Progenitor cell of endocrine pancreas (in vitro differentiated cells): ENCODE measurements at regions not wholly inside any gene's neighbourhood (a gene's known extent, or its start where the extent isn't known, plus 50 kb on each side); places are given as distances from the start of the nearest gene placed in this dataset.

Experiments
- DNase-seq: peaks from one replicate; pipeline ENCODE4 v3.0.0; 2021; ENCODE audit warnings: low spot score; ENCODE audit not compliant: unreplicated experiment
- H3K27ac Mint-ChIP-seq: 2 replicates; pipeline ENCODE4 v1.8.0; 2021; ENCODE audit warnings: mild to moderate bottlenecking, moderate library complexity, mixed read lengths
- H3K27me3 Mint-ChIP-seq: 2 replicates; pipeline ENCODE4 v1.8.0; 2021; ENCODE audit warnings: mixed read lengths
- H3K36me3 Mint-ChIP-seq: 2 replicates; pipeline ENCODE4 v1.8.0; 2022; ENCODE audit warnings: mixed read lengths; ENCODE audit not compliant: insufficient read depth
- H3K4me1 Mint-ChIP-seq: 2 replicates; pipeline ENCODE4 v1.8.0; 2021; ENCODE audit warnings: low read depth, mixed read lengths
- H3K4me3 Mint-ChIP-seq: 2 replicates; pipeline ENCODE4 v1.8.0; 2021; ENCODE audit warnings: low read depth, mild to moderate bottlenecking, moderate library complexity, mixed read lengths
- H3K9me3 Mint-ChIP-seq: 2 replicates; pipeline ENCODE4 v1.8.0; 2021; ENCODE audit warnings: low read depth, mixed read lengths
- CTCF ChIP-seq: fragments of 200-600 bp; sonication (generic); IDR thresholded peaks from one replicate; pipeline ENCODE4 v1.5.0; 2021; ENCODE audit warnings: antibody characterized with exemption, mild to moderate bottlenecking; ENCODE audit not compliant: unreplicated experiment

DNA sequence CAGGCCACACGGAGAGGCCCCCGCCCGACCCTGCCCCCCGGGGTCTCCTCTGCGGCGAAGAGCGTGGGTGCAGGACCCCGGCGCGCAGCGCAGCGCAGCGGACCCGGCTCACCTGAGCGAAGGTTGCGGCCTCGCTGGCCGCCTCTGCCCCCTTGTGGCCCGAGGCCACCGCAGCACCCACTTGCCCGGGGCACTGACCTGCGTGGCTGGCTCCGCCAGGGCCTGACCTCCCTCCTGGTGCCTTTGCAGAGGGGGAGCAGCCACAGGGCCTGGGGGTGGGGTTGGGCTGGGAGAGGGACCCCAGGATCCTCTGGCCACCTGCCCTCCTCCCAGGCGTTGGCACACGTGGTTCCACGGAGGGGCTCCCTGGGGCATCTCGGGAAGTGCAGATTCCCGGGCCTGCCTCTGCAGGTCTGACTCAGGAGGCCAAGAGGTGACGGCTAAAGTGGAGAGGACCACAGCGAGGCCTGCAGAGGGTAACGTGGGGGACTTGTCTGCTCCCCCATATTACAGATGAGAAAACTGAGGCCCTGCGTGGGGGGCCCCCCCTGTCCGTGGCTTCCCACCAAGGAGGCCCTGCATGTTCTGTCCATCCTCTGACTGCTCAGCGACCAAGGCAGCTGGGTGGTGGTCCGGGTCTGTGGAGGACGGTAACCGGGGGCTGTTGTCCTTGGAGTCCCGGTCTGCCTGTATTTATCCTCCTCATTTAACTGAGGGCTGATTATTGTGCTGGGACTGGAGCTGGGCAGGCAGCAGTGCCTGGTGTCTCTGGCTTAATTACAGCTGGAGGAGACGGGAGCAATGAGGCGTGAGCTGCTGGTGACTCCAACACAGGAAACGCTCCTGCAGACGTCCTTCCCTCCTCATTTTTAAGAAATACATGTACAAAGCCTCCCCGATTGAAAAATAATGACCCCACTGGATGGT, 67.9 kb upstream of the BEGAIN start:
- Mint-ChIP-seq H3K4me3 (no peak overlapping the region), H3K27ac (no peak overlapping the region), H3K27me3 (peaks cover 29% of the 10 kb centered on the region), H3K9me3 (no peaks in the 10 kb centered on the region), H3K36me3 (no peaks in the 10 kb centered on the region), H3K4me1 (no peaks in the 10 kb centered on the region)
- TF ChIP-seq CTCF = peak; percentile 87
- DNase-seq = peak; percentile 55

DNA sequence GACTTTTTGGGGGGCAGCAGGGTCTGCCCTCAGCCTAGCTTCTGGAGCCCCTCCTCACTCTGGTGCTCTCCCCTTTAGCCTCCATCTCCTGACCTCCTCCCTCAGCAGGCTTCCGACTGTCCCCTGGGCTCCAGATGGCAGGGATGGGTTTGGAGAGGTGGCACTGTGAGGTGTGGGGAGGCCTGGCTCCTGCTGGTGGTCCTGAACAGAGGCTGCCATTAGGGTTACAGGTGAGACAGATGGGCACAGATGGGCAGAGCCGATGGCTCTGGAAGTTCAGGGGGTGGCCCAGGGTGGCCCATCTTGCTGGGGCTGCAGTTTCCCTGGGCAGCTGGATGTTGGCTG, 68.5 kb upstream of the BEGAIN start:
- peak overlapping the region; percentile 38 for H3K27ac Mint-ChIP-seq
- H3K4me1 Mint-ChIP-seq = no peaks in the 10 kb centered on the region
- DNase-seq = no peak
- H3K9me3 Mint-ChIP-seq = no peaks in the 10 kb centered on the region
- TF ChIP-seq CTCF = no peak
- H3K36me3 Mint-ChIP-seq = no peaks in the 10 kb centered on the region
- H3K27me3 Mint-ChIP-seq = peaks cover 27% of the 10 kb centered on the region
- H3K4me3 Mint-ChIP-seq = no peak overlapping the region

DNA sequence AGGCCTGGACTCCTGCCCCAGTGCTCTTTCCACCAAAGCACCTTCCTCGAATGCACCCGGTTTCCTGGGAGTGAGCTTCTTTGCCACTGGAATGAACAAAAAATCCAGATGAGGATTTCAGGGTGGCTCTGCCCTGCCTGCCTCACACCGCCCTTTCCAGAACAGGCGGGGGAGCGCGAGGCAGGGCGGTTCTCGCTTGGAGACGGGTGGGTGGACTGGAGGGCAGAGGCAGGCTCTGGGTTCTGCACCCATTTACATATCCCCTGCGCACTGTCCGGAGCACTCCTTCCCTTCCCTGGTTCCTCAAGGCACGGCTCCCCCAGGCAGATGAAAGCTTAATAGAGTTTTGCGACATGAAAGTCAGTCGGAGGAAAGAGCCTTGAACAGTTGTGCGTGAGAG, 69.7 kb upstream of the DLK1 start:
- TF ChIP-seq CTCF = no peak
- Mint-ChIP-seq H3K4me3 (no peak overlapping the region), H3K36me3 (no peaks in the 10 kb centered on the region), H3K4me1 (no peaks in the 10 kb centered on the region), H3K27me3 (peaks cover 23% of the 10 kb centered on the region), H3K27ac (no peak overlapping the region), H3K9me3 (no peaks in the 10 kb centered on the region)
- DNase-seq = no peak

GRCh38 chr14:100657780-100658179, 68.9 kb upstream of the DLK1 start:
- H3K27ac Mint-ChIP-seq = no peak overlapping the region
- H3K4me1 Mint-ChIP-seq = no peaks in the 10 kb centered on the region
- no peaks in the 10 kb centered on the region for H3K36me3 Mint-ChIP-seq
- no peak overlapping the region for H3K4me3 Mint-ChIP-seq
- H3K27me3 Mint-ChIP-seq = peaks cover 20% of the 10 kb centered on the region
- no peak for DNase-seq
- no peak for TF ChIP-seq CTCF
- no peaks in the 10 kb centered on the region for H3K9me3 Mint-ChIP-seq

- H3K9me3 Mint-ChIP-seq = no peaks in the 10 kb centered on the region
- H3K36me3 Mint-ChIP-seq = no peaks in the 10 kb centered on the region
- peaks cover 20% of the 10 kb centered on the region for H3K27me3 Mint-ChIP-seq
- no peak overlapping the region for H3K4me3 Mint-ChIP-seq
- DNase-seq = no peak
- H3K27ac Mint-ChIP-seq = no peak overlapping the region
- no peaks in the 10 kb centered on the region for H3K4me1 Mint-ChIP-seq
- TF ChIP-seq CTCF = no peak
Measured at GRCh38 chr14:100658181-100658886, 68.4 kb upstream of the DLK1 start.
